Heart right ventricle (tissue), 16 donors: ENCODE measurements at regions not wholly inside any gene's neighbourhood (a gene's known extent, or its start where the extent isn't known, plus 50 kb on each side); places are given as distances from the start of the nearest gene placed in this dataset.

Experiments
- ATAC-seq, 8 donors: fragments of 200-7000 bp; cut with Tn5 transposase; one replicate each; pipeline ENCODE4 v1.9.1; 2020; ENCODE audit warnings: mild to moderate bottlenecking in 8 of 8, moderate library complexity in 8 of 8, moderate number of reproducible peaks in 1 of 8
- DNase-seq, 2 donors: peaks; one replicate each; pipeline ENCODE4 v3.0.0-alpha.2; 2020
- H3K27ac ChIP-seq, 10 donors: fragments of 200-600 bp; sonication (generic) in 2 of 10; one replicate each; pipeline versions ENCODE4 v1.5.0 to v1.8.0; 2020 to 2022; ENCODE audit warnings: mild to moderate bottlenecking in 3 of 10
- H3K27me3 ChIP-seq, 7 donors: fragments of 200-600 bp; one replicate each; pipeline ENCODE4 v1.8.0; 2021 to 2022; ENCODE audit warnings: mild to moderate bottlenecking in 2 of 7
- H3K36me3 ChIP-seq, 9 donors: fragments of 200-600 bp; sonication (generic) in 1 of 9; one replicate each; pipeline versions ENCODE4 v1.5.0 to v1.8.0; 2020 to 2022; ENCODE audit warnings: mild to moderate bottlenecking in 2 of 9
- H3K4me1 ChIP-seq, 9 donors: fragments of 200-600 bp; sonication (generic) in 1 of 9; one replicate each; pipeline versions ENCODE4 v1.5.0 to v1.8.0; 2020 to 2022; ENCODE audit warnings: mild to moderate bottlenecking in 4 of 9
- H3K4me3 ChIP-seq, 10 donors: fragments of 200-600 bp; sonication (generic) in 2 of 10; one replicate each; pipeline versions ENCODE4 v1.5.0 to v1.8.0; 2020 to 2022; ENCODE audit warnings: mild to moderate bottlenecking in 7 of 10, moderate library complexity in 2 of 10
- H3K9me3 ChIP-seq, 11 donors: fragments of 200-600 bp in 10 of 11; sonication (generic) in 2 of 11; one replicate each; pipeline versions ENCODE4 v1.5.0 to v1.8.0; 2013 to 2022; ENCODE audit warnings: mild to moderate bottlenecking in 2 of 11, control low read depth in 1 of 11, moderate library complexity in 1 of 11
- WGBS, 2 donors: extraction: QIAGEN DNeasy Blood & Tissue Kit; methylation state at CpG; one replicate each; pipeline ENCODE4 v1.1.7; 2013; ENCODE audit warnings: inconsistent platforms in 1 of 2; 5-methylcytosine and 5-hydroxymethylcytosine counted together
- intact Hi-C, 10 donors: fragments of 100-400 bp; cut with DNase I; formaldehyde crosslinking; loops; one replicate each; pipeline versions ENCODE4 v1.11.1 to v1.14.2; 2022
- TF ChIP-seq, protein P1 (sequence below), 9 donors: fragments of 200-600 bp; sonication (generic) in 2 of 9; IDR thresholded peaks; one replicate each; pipeline versions ENCODE4 v1.5.0 to v1.8.0; 2021 to 2022; ENCODE audit warnings: antibody characterized with exemption in 9 of 9, mild to moderate bottlenecking in 5 of 9, moderate library complexity in 1 of 9
- donor health status: Arrhythmogenic right ventricular cardiomyopathy.
- donor health status: ischemic (EF 13 %, LVEDD 7.1; RV severe dilation, severe dysfunction).
- donor health status: healthy with polysubstance abuse.
- donor health status: DM: no; HTN: yes; CAD: no.
- donor health status: DM: no; HTN: no; CAD: no.
- donor health status: ischemic (EF 25% LVEDD 6.9; RV normal size, moderate dysfunction).
- donor health status: ischemic (EF 25% LVEDD 5.7; RV mildly dilated, moderate dysfunction).
- donor health status: healthy.
- donor health status: DM: yes; HTN: yes; CAD: no.
- donor health status: Ischemic cardiomyopathy.
- donor health status: ischemic (EF 35%, LVEDD 5.7; RV mildly dilated, moderate dysfunction).
- donor health status: nonischemic (EF 11% LVEDD 7.7; RV severe dilation, severe dysfunction).
- donor health status: DM: yes; HTN: yes; CAD: no.
- donor health status: PGD.
- donor health status: ischemic (EF 29% LVEDD 5.4; RV normal size, mild dysfunction).
- donor health status: nonischemic (EF 23%, LVEDD 6.1; RV moderate dilation, normal function).

DNA sequence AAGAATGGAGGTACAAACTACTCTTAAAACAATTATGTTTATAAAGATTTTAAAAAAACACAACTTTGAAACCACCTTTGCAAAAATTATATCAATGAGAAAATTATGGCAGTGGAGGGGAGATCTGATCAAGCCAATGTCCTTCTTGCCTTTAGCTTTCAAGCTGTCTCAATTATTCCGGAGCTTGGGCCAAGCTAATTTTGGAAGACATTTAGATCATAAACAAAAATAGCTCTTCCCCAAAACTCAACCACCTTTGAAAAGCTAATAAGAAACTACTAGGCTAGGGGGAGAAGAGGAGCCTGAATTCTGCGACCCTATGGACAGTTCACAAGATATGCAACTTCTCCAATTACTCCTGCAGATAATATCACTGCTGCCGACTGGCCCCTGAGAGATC lies 263.3 kb downstream of the ICE1 start:
- Histone ChIP-seq H3K4me3 (no peak overlapping the region), H3K36me3 (no peaks in the 10 kb centered on the region), H3K27me3 (no peaks in the 10 kb centered on the region), H3K4me1 (peaks cover 0 to 35% (median 8%) of the 10 kb centered on the region in 9 donors), H3K9me3 (peaks cover 0 to 10% (median 0%) of the 10 kb centered on the region in 11 donors), H3K27ac (peak overlapping the region in 4 of 10 donors; percentile 26 to 70 (median 62))
- DNase-seq (no peak), ATAC-seq (peak in 4 of 8 donors; percentile 19 to 68 (median 31))
- intact Hi-C loops = loop anchor here in 1 of 10 donors (5.0 kb wide), 1 partner anchor 112 kb away; no protein-coding TSS in a partner anchor
- TF ChIP-seq, protein P1, sequence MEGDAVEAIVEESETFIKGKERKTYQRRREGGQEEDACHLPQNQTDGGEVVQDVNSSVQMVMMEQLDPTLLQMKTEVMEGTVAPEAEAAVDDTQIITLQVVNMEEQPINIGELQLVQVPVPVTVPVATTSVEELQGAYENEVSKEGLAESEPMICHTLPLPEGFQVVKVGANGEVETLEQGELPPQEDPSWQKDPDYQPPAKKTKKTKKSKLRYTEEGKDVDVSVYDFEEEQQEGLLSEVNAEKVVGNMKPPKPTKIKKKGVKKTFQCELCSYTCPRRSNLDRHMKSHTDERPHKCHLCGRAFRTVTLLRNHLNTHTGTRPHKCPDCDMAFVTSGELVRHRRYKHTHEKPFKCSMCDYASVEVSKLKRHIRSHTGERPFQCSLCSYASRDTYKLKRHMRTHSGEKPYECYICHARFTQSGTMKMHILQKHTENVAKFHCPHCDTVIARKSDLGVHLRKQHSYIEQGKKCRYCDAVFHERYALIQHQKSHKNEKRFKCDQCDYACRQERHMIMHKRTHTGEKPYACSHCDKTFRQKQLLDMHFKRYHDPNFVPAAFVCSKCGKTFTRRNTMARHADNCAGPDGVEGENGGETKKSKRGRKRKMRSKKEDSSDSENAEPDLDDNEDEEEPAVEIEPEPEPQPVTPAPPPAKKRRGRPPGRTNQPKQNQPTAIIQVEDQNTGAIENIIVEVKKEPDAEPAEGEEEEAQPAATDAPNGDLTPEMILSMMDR (IDR thresholded peaks at IDR 0.05) = no peak
- 55 to 65% methylated on average over 3 of the region's 3 CpGs for WGBS, 2 donors

DNA sequence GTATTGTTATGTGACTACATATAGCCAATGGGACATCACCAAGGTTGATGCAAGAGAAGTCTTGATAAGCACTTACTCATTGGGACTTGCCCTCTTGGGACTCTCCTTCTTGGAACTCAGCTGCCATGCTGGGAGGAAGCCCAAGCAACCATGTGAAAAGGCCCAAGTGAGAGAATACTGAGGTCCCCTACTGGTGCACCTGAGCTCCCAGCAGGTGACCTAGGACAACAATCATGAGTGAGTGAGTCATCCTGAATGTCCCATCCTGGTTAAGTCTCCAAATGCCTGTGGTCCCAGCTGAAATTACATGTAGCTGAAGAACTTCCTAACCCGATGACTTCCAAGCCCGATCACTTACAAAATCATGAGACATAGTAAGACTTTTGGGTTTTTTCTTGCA lies 260.7 kb downstream of the ICE1 start:
- WGBS, 2 donors = 98% methylated on average over 2 of the region's 2 CpGs
- Histone ChIP-seq H3K27me3 (no peaks in the 10 kb centered on the region), H3K4me1 (peaks cover 0 to 29% (median 8%) of the 10 kb centered on the region in 9 donors), H3K4me3 (no peak overlapping the region), H3K36me3 (no peaks in the 10 kb centered on the region), H3K9me3 (peaks cover 0 to 10% (median 0%) of the 10 kb centered on the region in 11 donors), H3K27ac (no peak overlapping the region)
- ATAC-seq (no peak), DNase-seq (no peak)
- TF ChIP-seq, protein P1 (IDR thresholded peaks at IDR 0.05) = no peak
- intact Hi-C loops = no loop called here

DNA sequence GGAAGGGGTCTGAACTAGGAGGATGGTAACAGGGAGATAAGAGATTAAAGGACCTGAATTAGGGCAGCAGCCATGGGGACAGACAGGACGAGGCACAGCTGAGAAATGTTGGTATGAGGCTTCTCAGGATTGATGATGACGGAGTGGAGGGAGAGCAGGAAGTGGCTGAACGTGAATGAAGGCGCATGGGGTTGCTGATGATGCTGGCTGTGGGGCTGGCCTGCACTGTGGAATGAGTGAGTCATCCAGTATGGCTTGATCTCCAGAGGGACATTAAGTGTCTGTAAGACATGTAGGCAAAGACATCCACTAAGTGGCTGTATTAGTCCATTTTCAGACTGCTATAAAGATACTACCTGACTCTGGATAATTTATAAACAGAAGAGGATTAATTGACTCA lies 256.4 kb downstream of the ICE1 start:
- TF ChIP-seq, protein P1 (IDR thresholded peaks at IDR 0.05) = no peak
- intact Hi-C loops = no loop called here
- peak overlapping the region in 3 of 10 donors; percentile 12 to 62 (median 44) for H3K27ac ChIP-seq
- H3K36me3 ChIP-seq = no peaks in the 10 kb centered on the region
- no peaks in the 10 kb centered on the region for H3K27me3 ChIP-seq
- 38 to 54% methylated on average over 4 of the region's 4 CpGs for WGBS, 2 donors
- ATAC-seq (peak; percentile 73 to 92 (median 84)), DNase-seq (peak; percentile 40 to 61)
- peaks cover 0 to 10% (median 0%) of the 10 kb centered on the region in 11 donors for H3K9me3 ChIP-seq
- H3K4me1 ChIP-seq = no peaks in the 10 kb centered on the region
- H3K4me3 ChIP-seq = no peak overlapping the region

DNA sequence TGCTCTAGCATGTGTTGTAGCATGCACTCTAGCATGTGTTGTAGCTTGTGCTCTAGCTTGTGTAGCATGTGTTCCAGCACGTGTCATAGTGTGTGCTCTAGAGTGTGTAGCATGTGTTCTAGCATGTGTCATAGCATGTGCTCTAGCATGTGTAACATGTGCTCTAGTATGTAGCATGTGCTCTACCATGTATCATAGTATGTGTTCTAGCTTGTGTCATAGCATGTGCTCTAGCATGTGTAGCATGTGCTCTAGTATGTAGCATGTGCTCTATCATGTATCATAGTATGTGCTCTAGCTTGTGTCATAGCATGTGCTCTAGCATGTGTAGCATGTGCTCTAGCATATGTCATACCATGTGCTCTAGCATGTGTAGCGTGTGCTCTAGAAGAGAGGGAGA lies 255.3 kb downstream of the ICE1 start:
- no peaks in the 10 kb centered on the region for H3K36me3 ChIP-seq
- no peak overlapping the region for H3K4me3 ChIP-seq
- intact Hi-C loops = no loop called here
- peaks cover 0 to under 1% (median 0%) of the 10 kb centered on the region in 11 donors for H3K9me3 ChIP-seq
- TF ChIP-seq, protein P1 (IDR thresholded peaks at IDR 0.05) = no peak
- no peak for ATAC-seq
- no peak for DNase-seq
- no peaks in the 10 kb centered on the region for H3K4me1 ChIP-seq
- WGBS, 2 donors = 94 to 98% methylated on average over 2 of the region's 2 CpGs
- no peaks in the 10 kb centered on the region for H3K27me3 ChIP-seq
- no peak overlapping the region for H3K27ac ChIP-seq
